Prostate gland (tissue), 2 donors: ENCODE measurements at regions not wholly inside any gene's neighbourhood (a gene's known extent, or its start where the extent isn't known, plus 50 kb on each side); places are given as distances from the start of the nearest gene placed in this dataset.

Experiments used
- CTCF ChIP-seq, 4 experiments: fragments of 200-600 bp in 2 of 4; fragments of 450-650 bp in 2 of 4; sonication (generic) in 2 of 4; IDR thresholded peaks; 1 replicate in 3 of 4; 2 replicates in 1 of 4; pipeline ENCODE4 v1.5.1; 2016 to 2019; ENCODE audit warnings: antibody characterized with exemption in 4 of 4, mild to moderate bottlenecking in 2 of 4, moderate library complexity in 2 of 4
- POLR2AphosphoS5 ChIP-seq: sonication (generic); formaldehyde crosslinking; IDR thresholded peaks from one replicate; pipeline ENCODE4 v1.6.1; 2017; ENCODE audit warnings: antibody characterized with exemption

DNA sequence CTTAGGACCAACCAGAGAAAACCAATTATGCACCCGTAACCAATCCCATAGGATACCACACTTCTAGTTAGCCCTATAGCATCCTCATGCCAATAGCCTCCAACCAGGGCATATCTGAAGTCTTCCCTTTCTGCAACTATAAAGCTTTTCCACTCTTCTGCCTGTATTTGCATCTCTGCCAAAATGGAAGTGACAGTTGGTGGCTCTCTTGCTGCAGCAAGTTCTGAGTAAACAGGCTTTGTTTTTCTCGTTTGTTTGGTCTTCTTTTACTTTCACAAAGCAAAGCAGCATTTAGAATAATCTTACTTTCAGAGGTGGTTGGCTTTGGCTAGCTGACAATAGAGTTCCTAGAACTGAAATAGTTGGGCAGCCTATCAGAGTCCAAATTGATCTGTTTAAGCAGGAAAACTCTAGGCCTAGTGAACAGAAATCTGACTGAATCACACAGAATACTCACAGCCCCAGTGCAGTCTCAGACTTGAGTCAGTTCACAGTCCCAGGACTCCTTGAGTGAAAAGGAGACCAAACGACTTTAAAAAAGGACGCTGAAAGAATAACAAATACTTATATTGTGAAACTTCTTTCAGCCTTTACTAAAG is 1029.7 kb upstream of the LRFN5 start:
- TF ChIP-seq CTCF (IDR thresholded peaks at IDR 0.05) (no peak), POLR2AphosphoS5 (no peak)
